Neural progenitor cell (in vitro differentiated cells): ENCODE measurements at regions not wholly inside any gene's neighbourhood (a gene's known extent, or its start where the extent isn't known, plus 50 kb on each side); places are given as distances from the start of the nearest gene placed in this dataset.

Source experiments
- EZH2phosphoT487 ChIP-seq: fragments of 200-600 bp; sonication (generic); IDR thresholded peaks from 2 replicates; pipeline ENCODE4 v1.6.1; 2017; ENCODE audit warnings: antibody characterized with exemption
- TF ChIP-seq, protein P1 (sequence below): fragments of 200-600 bp; sonication (generic); IDR thresholded peaks from 2 replicates; pipeline ENCODE4 v1.5.1; 2017; ENCODE audit warnings: antibody characterized with exemption, mild to moderate bottlenecking

DNA sequence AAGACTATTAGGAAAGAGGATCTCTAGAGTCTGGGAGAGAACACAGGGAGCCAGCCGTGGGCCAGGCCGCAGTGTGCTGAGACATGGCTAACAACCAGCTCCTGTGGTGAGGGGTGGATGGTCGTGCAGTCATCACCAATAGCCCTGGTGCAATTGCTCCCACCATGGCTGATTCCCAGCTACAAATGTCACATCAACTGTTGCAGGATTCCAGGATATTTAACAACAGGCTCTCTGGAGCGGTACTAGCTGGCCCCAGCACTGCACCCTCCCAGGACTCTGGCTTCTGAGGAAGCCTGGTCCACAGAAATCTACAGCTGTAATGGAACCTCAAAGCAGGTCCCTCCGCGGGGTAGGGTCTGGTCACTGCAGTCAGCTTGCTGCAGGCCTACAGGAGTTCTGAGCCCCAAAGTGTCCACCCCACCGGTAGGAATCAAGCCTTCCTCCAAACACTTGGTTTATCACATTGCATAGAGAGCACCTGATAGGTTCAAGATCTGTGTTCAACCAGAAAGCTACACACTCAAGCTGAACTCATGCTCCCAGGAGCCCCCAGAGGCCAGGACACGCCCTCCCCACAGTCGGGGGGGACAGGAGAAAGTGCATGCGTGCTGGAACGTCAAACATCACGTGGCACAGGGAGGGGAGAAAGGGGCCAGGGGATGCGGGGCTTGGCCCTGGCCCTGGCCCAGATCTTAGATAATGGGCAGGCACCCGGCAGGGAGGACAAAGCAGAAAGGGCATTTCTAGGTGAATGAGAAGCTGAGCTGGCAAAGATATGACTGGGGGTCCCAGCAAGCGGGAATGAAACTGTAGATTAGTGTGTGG is 609.0 kb downstream of the TBC1D22A start:
- TF ChIP-seq, protein P1, sequence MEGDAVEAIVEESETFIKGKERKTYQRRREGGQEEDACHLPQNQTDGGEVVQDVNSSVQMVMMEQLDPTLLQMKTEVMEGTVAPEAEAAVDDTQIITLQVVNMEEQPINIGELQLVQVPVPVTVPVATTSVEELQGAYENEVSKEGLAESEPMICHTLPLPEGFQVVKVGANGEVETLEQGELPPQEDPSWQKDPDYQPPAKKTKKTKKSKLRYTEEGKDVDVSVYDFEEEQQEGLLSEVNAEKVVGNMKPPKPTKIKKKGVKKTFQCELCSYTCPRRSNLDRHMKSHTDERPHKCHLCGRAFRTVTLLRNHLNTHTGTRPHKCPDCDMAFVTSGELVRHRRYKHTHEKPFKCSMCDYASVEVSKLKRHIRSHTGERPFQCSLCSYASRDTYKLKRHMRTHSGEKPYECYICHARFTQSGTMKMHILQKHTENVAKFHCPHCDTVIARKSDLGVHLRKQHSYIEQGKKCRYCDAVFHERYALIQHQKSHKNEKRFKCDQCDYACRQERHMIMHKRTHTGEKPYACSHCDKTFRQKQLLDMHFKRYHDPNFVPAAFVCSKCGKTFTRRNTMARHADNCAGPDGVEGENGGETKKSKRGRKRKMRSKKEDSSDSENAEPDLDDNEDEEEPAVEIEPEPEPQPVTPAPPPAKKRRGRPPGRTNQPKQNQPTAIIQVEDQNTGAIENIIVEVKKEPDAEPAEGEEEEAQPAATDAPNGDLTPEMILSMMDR = no peak
- TF ChIP-seq EZH2phosphoT487 = no peak
